Upper lobe of left lung (tissue), 6 donors: ENCODE measurements at regions not wholly inside any gene's neighbourhood (a gene's known extent, or its start where the extent isn't known, plus 50 kb on each side); places are given as distances from the start of the nearest gene placed in this dataset.

Experiments used
- ATAC-seq, 2 donors: fragments of 200-7000 bp; cut with Tn5 transposase; one replicate each; pipeline ENCODE4 v1.9.1; 2022; ENCODE audit warnings: mild to moderate bottlenecking in 2 of 2, moderate library complexity in 2 of 2; ENCODE audit not compliant: low FRiP score in 2 of 2
- DNase-seq, 2 donors: peaks; one replicate each; pipeline ENCODE4 v3.0.0-alpha.2; 2019 to 2020
- H3K27ac ChIP-seq, 4 donors: fragments of 200-600 bp; sonication (generic); one replicate each; pipeline ENCODE4 v1.5.1; 2016 to 2019
- H3K27me3 ChIP-seq, 4 donors: fragments of 200-600 bp; sonication (generic); one replicate each; pipeline ENCODE4 v1.5.1; 2017 to 2019
- H3K36me3 ChIP-seq, 4 donors: fragments of 200-600 bp; sonication (generic); one replicate each; pipeline ENCODE4 v1.5.1; 2016 to 2019
- H3K4me1 ChIP-seq, 4 donors: fragments of 200-600 bp; sonication (generic); one replicate each; pipeline ENCODE4 v1.5.1; 2018 to 2019
- H3K4me3 ChIP-seq, 4 donors: fragments of 200-600 bp; sonication (generic); one replicate each; pipeline ENCODE4 v1.5.1; 2017 to 2019; ENCODE audit warnings: mild to moderate bottlenecking in 2 of 4, moderate library complexity in 1 of 4
- H3K9me3 ChIP-seq, 4 donors: fragments of 200-600 bp; sonication (generic); one replicate each; pipeline ENCODE4 v1.5.1; 2018 to 2019
- CTCF ChIP-seq, 6 experiments: fragments of 450-650 bp in 4 of 6; fragments of 200-600 bp in 2 of 6; sonication (generic) in 2 of 6; IDR thresholded peaks; one replicate each; pipeline ENCODE4 v1.5.1; 2016 to 2019; ENCODE audit warnings: antibody characterized with exemption in 6 of 6
- EP300 ChIP-seq, 4 donors: sonication (generic); formaldehyde crosslinking; IDR thresholded peaks; one replicate each; pipeline ENCODE4 v1.5.1; 2017; ENCODE audit warnings: antibody characterized with exemption in 4 of 4, control low read depth in 2 of 4
- POLR2A ChIP-seq, 4 donors: fragments of 450-650 bp; IDR thresholded peaks; one replicate each; pipeline ENCODE4 v1.5.1; 2016 to 2017; ENCODE audit warnings: antibody characterized with exemption in 4 of 4, mild to moderate bottlenecking in 2 of 4
- POLR2AphosphoS5 ChIP-seq, 2 donors: sonication (generic); formaldehyde crosslinking; IDR thresholded peaks; one replicate each; pipeline ENCODE4 v1.5.1; 2017; ENCODE audit warnings: antibody characterized with exemption in 2 of 2
- WGBS, 2 donors: methylation state at CpG; one replicate each; pipeline ENCODE4 v1.1.5; 2017 to 2018; 5-methylcytosine and 5-hydroxymethylcytosine counted together
- donor health status: DM: no; HTN: no; CAD: no; lungs with moderate emphysema.
- donor health status: DM: no; HTN: yes; CAD: no; lungs with severe emphysema.

GRCh38 chr10:83713423-83713822, 425.9 kb upstream of the GHITM start:
- TF ChIP-seq CTCF (IDR thresholded peaks at IDR 0.05) = no peak
- TF ChIP-seq EP300 (IDR thresholded peaks at IDR 0.05) = no peak
- TF ChIP-seq POLR2AphosphoS5 (IDR thresholded peaks at IDR 0.05) = no peak
- TF ChIP-seq POLR2A (IDR thresholded peaks at IDR 0.05) = no peak

GRCh38 chr10:83723080-83723479, 416.2 kb upstream of the GHITM start:
- DNase-seq = no peak
- no peak overlapping the region for H3K27ac ChIP-seq
- TF ChIP-seq CTCF (IDR thresholded peaks at IDR 0.05) (no peak), POLR2AphosphoS5 (IDR thresholded peaks at IDR 0.05) (no peak), EP300 (IDR thresholded peaks at IDR 0.05) (no peak), POLR2A (IDR thresholded peaks at IDR 0.05) (no peak)
- H3K4me3 ChIP-seq = no peak overlapping the region
- no peaks in the 10 kb centered on the region for H3K4me1 ChIP-seq
- H3K9me3 ChIP-seq = peaks cover 0 to 3% (median 0%) of the 10 kb centered on the region in 4 donors
- H3K27me3 ChIP-seq = no peaks in the 10 kb centered on the region
- WGBS, 2 donors = 62 to 63% methylated on average over 2 of the region's 2 CpGs
- ATAC-seq = no peak
- no peaks in the 10 kb centered on the region for H3K36me3 ChIP-seq

More at GRCh38 chr10:83713423-83713822, 425.9 kb upstream of the GHITM start:
- Histone ChIP-seq H3K4me1 (no peaks in the 10 kb centered on the region), H3K9me3 (no peaks in the 10 kb centered on the region), H3K4me3 (no peak overlapping the region), H3K27ac (no peak overlapping the region), H3K27me3 (no peaks in the 10 kb centered on the region), H3K36me3 (no peaks in the 10 kb centered on the region)
- ATAC-seq (no peak), DNase-seq (no peak)
- WGBS, 2 donors = 43 to 90% methylated on average over 1 of the region's 1 CpG

- Histone ChIP-seq H3K4me1 (no peaks in the 10 kb centered on the region), H3K27ac (no peak overlapping the region), H3K36me3 (no peaks in the 10 kb centered on the region), H3K4me3 (no peak overlapping the region), H3K27me3 (no peaks in the 10 kb centered on the region), H3K9me3 (peaks cover 0 to 3% (median 0%) of the 10 kb centered on the region in 4 donors)
- WGBS, 2 donors = 72 to 76% methylated on average over 5 of the region's 5 CpGs
- DNase-seq (no peak), ATAC-seq (no peak)
- TF ChIP-seq EP300 (IDR thresholded peaks at IDR 0.05) = no peak
- no peak for TF ChIP-seq CTCF (IDR thresholded peaks at IDR 0.05)
- no peak for TF ChIP-seq POLR2AphosphoS5 (IDR thresholded peaks at IDR 0.05)
These were observed 414.7 kb upstream of the GHITM start for GRCh38 chr10:83724471-83725241.

- WGBS, 2 donors = 61 to 85% methylated on average over 1 of the region's 1 CpG
- Histone ChIP-seq H3K4me3 (no peak overlapping the region), H3K36me3 (no peaks in the 10 kb centered on the region), H3K27ac (no peak overlapping the region), H3K9me3 (peaks cover 0 to 3% (median 0%) of the 10 kb centered on the region in 4 donors), H3K27me3 (no peaks in the 10 kb centered on the region), H3K4me1 (no peaks in the 10 kb centered on the region)
- DNase-seq (no peak), ATAC-seq (no peak)
- TF ChIP-seq EP300 (IDR thresholded peaks at IDR 0.05) = no peak
- TF ChIP-seq POLR2A (IDR thresholded peaks at IDR 0.05) = no peak
- TF ChIP-seq POLR2AphosphoS5 (IDR thresholded peaks at IDR 0.05) = no peak
- TF ChIP-seq CTCF (IDR thresholded peaks at IDR 0.05) = no peak
These were observed 413.7 kb upstream of the GHITM start for GRCh38 chr10:83725567-83725966.

- TF ChIP-seq EP300 (IDR thresholded peaks at IDR 0.05) (no peak), CTCF (IDR thresholded peaks at IDR 0.05) (no peak), POLR2AphosphoS5 (IDR thresholded peaks at IDR 0.05) (no peak), POLR2A (IDR thresholded peaks at IDR 0.05) (no peak)
These were observed 405.0 kb upstream of the GHITM start for GRCh38 chr10:83734278-83734677.

More at GRCh38 chr10:83734278-83734677, 405.0 kb upstream of the GHITM start:
- H3K9me3 ChIP-seq = peaks cover 0 to 19% (median 3%) of the 10 kb centered on the region in 4 donors
- no peaks in the 10 kb centered on the region for H3K27me3 ChIP-seq
- H3K36me3 ChIP-seq = no peaks in the 10 kb centered on the region
- ATAC-seq (no peak), DNase-seq (no peak)
- no peaks in the 10 kb centered on the region for H3K4me1 ChIP-seq
- H3K4me3 ChIP-seq = no peak overlapping the region
- H3K27ac ChIP-seq = no peak overlapping the region
